ENCODE measurements at regions not wholly inside any gene's neighbourhood (a gene's known extent, or its start where the extent isn't known, plus 50 kb on each side); places are given as distances from the start of the nearest gene placed in this dataset.

GRCh38 chr7:35336444-35336843 lies 82.5 kb upstream of the TBX20 start:
- no peak overlapping the region for H3K27ac ChIP-seq (ENCODE audit: low read depth, low read length)

GRCh38 chr7:35334506-35334905 lies 80.6 kb upstream of the TBX20 start:
- Histone ChIP-seq H3K36me3 (ENCODE audit: low read length) (no peaks in the 10 kb centered on the region), H4K20me1 (ENCODE audit: low read depth, low read length) (no peaks in the 10 kb centered on the region), H3K9ac (ENCODE audit: low read length) (no peak overlapping the region), H3K27ac (ENCODE audit: low read depth, low read length) (no peak overlapping the region), H3K9me3 (ENCODE audit: insufficient read depth, low read length) (no peaks in the 10 kb centered on the region), H3K4me2 (ENCODE audit: low read depth, low read length, poor library complexity, severe bottlenecking) (no peak overlapping the region), H3K27me3 (ENCODE audit: low read length) (0 out of 2 replicates have a peak, but pooled peaks cover 3% of the 10 kb centered on the region), H3K4me3 (ENCODE audit: insufficient read depth, low read length, poor library complexity, severe bottlenecking) (no peak overlapping the region), H2AFZ (ENCODE audit: low read depth, low read length, severe bottlenecking) (no peak overlapping the region), H3K79me2 (ENCODE audit: insufficient read depth, low read length) (no peaks in the 10 kb centered on the region), H3F3A (ENCODE audit: insufficient read depth) (no peaks in the 10 kb centered on the region), H3K9me2 (replicated peaks; ENCODE audit: insufficient read depth, low read length) (no peaks in the 10 kb centered on the region)
- TF ChIP-seq CTCF (IDR thresholded peaks at IDR 0.05; ENCODE audit: insufficient read depth, low read length, poor library complexity, severe bottlenecking), result no peak
- TF ChIP-seq EZH2phosphoT487 (conservative IDR thresholded peaks at IDR 0.05; ENCODE audit: low read length), result no peak

More at GRCh38 chr7:35336444-35336843, 82.5 kb upstream of the TBX20 start:
- H4K20me1 ChIP-seq (ENCODE audit: low read depth, low read length), result no peaks in the 10 kb centered on the region
- TF ChIP-seq EZH2phosphoT487 (conservative IDR thresholded peaks at IDR 0.05; ENCODE audit: low read length), result no peak
- no peak for TF ChIP-seq CTCF (IDR thresholded peaks at IDR 0.05; ENCODE audit: insufficient read depth, low read length, poor library complexity, severe bottlenecking)
- no peaks in the 10 kb centered on the region for H3F3A ChIP-seq (ENCODE audit: insufficient read depth)
- H3K9ac ChIP-seq (ENCODE audit: low read length), result no peak overlapping the region
- H3K79me2 ChIP-seq (ENCODE audit: insufficient read depth, low read length), result no peaks in the 10 kb centered on the region
- no peak overlapping the region for H2AFZ ChIP-seq (ENCODE audit: low read depth, low read length, severe bottlenecking)
- H3K36me3 ChIP-seq (ENCODE audit: low read length), result no peaks in the 10 kb centered on the region
- H3K9me3 ChIP-seq (ENCODE audit: insufficient read depth, low read length), result no peaks in the 10 kb centered on the region
- H3K4me2 ChIP-seq (ENCODE audit: low read depth, low read length, poor library complexity, severe bottlenecking), result no peak overlapping the region
- H3K9me2 ChIP-seq (replicated peaks; ENCODE audit: insufficient read depth, low read length), result no peaks in the 10 kb centered on the region
- H3K27me3 ChIP-seq (ENCODE audit: low read length), result 0 out of 2 replicates have a peak, but pooled peaks cover 3% of the 10 kb centered on the region
- no peak overlapping the region for H3K4me3 ChIP-seq (ENCODE audit: insufficient read depth, low read length, poor library complexity, severe bottlenecking)

GRCh38 chr7:35333265-35333664 lies 79.4 kb upstream of the TBX20 start:
- no peak overlapping the region for H3K9ac ChIP-seq (ENCODE audit: low read length)
- no peaks in the 10 kb centered on the region for H3K36me3 ChIP-seq (ENCODE audit: low read length)
- no peaks in the 10 kb centered on the region for H3F3A ChIP-seq (ENCODE audit: insufficient read depth)
- H4K20me1 ChIP-seq (ENCODE audit: low read depth, low read length), result no peaks in the 10 kb centered on the region
- 0 out of 2 replicates have a peak, but pooled peaks cover 3% of the 10 kb centered on the region for H3K27me3 ChIP-seq (ENCODE audit: low read length)
- TF ChIP-seq EZH2phosphoT487 (conservative IDR thresholded peaks at IDR 0.05; ENCODE audit: low read length) (no peak), CTCF (IDR thresholded peaks at IDR 0.05; ENCODE audit: insufficient read depth, low read length, poor library complexity, severe bottlenecking) (no peak)
- no peak overlapping the region for H3K4me2 ChIP-seq (ENCODE audit: low read depth, low read length, poor library complexity, severe bottlenecking)
- H3K4me3 ChIP-seq (ENCODE audit: insufficient read depth, low read length, poor library complexity, severe bottlenecking), result no peak overlapping the region
- H3K9me2 ChIP-seq (replicated peaks; ENCODE audit: insufficient read depth, low read length), result no peaks in the 10 kb centered on the region
- no peak overlapping the region for H2AFZ ChIP-seq (ENCODE audit: low read depth, low read length, severe bottlenecking)
- H3K27ac ChIP-seq (ENCODE audit: low read depth, low read length), result no peak overlapping the region
- H3K9me3 ChIP-seq (ENCODE audit: insufficient read depth, low read length), result no peaks in the 10 kb centered on the region
- H3K79me2 ChIP-seq (ENCODE audit: insufficient read depth, low read length), result no peaks in the 10 kb centered on the region

Data from SU-DHL-6 (cell line).